Endothelial cell of hepatic sinusoid (primary cell): ENCODE measurements at regions not wholly inside any gene's neighbourhood (a gene's known extent, or its start where the extent isn't known, plus 50 kb on each side); places are given as distances from the start of the nearest gene placed in this dataset.

Experiments
- in situ Hi-C: cut with HindIII; loops from 2 replicates; pipeline ENCODE4 v1.10.0; 2017; ENCODE audit warnings: low sequenced_read_pairs

DNA sequence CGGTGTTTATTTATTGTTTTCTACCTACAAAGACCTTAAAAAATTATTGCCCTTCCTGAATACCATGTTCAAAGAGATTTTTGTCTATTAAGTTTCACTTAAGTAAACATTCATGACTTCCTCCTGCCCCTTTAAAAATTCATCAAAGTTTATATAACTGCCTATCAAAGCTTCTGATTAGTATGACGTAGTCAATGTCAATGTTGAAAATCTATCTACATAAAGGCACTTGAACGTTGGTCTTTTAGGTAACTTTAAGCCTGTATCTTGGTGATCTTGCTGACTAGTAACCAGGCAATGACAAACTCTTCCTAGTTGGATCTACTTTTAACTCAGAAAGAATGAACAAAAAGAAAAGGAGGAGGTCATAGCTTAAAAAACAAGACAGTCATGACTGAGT lies 97.2 kb downstream of the MAIP1 start:
- in situ Hi-C loops = no loop called here

DNA sequence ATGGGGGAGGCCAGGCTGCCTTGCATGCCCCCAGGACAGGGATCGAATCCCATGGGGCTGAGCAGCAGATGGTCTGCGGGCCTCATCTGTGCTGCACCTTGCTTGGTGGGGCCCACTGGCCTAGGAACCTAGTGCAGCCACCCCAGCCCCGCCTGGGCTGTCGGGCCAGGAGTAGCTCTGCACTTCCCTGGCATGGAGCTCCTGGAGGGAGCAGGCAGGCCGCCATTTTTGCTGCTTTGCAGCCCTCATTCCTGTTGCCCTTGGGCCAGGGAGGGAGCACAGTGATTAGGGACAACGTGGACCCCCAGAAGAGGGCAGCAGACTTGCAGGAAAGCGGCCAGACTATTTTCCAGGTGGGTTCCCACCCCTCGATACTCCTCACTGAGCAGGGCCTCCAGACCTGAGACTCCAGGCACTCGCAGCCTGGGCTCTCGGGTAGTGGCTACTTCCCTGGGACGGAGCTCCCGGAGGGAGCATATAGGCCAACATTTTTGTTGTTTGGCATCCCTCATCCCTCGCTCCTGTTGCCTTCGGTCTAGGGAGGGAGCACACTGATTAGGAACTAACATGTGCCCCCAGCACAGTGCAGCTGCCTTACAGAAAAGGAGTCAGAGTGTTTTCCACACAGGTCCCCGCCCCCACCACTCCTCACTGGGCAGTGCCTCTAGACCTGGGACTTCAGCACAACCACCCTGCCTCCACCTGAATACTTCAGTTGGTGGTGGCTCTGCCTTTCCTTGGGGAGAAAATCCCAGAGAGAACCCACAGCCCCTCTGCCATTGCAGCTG lies 99.5 kb downstream of the MAIP1 start:
- in situ Hi-C loops = no loop called here

DNA sequence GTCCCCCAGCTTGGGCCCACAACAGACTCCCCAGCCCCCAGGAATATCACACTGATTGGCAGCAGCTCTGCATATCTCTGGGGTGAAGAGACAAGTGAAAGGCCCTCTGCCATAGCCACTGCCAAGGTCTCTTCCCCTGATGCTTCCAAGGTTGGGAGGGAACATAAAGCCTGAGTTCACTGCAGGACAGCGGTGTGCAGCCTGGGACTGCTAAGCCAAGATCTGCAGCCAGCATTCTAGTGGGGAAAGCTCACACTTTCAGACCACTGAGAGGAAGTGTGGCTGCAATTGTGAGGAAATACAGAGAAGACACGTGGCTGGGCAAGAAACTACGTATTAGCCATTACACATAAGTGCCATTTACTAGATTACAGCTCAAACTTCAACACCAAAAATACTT lies 100.7 kb downstream of the MAIP1 start:
- in situ Hi-C loops = no loop called here

DNA sequence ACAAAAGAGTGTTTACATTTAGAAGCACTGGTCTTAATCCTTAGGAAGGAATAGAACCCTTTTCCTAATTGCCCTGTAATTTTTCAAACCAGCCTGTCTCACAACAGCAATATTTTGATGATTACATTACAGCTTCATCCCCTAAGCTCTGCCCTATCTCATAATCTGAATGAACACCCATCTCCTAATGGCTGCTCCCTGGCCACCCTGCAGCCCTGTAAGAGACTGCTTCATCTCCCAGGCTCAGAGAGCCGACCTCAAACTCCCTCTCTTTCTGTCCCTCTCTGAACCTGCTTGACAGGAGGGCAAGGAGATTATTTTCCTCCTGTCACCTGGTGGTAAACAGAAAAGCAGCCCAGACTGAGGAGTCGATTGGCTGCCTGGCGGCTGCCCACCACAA lies 107.8 kb downstream of the MAIP1 start:
- in situ Hi-C loops = no loop called here

DNA sequence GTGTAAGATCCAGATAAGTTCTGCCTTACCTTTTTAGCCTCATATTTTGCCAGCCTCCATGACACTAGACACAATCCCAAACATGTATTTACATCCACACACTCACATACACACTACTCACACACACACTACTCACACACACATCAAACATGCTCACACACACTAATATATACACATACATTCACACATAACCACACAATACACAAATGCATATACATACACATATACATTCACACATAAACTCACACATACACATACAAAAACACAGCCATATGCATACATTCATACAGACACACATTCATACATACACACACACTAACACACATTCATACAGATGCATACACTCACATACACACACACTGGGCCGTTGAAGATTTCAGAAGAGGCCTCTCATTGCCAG lies 109.5 kb downstream of the MAIP1 start:
- in situ Hi-C loops = no loop called here

DNA sequence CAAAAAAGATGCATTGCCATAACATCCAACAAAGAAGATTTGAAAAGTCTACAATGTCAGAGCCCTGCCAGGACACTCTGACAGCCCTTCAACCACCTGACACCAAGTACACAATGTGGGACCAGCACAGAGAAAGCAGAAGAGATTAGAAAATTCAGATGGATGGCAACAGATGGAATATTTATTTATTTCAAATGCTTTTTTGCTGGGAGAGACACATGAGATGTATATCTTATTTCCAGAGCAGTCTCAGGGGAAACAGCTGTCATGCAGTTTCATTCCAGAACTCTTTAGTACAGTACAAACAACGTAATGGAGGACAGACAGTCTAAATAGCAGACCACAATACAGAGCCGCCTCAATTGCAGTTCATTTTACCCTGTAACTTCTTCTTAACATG lies 110.1 kb downstream of the MAIP1 start:
- in situ Hi-C loops = no loop called here

DNA sequence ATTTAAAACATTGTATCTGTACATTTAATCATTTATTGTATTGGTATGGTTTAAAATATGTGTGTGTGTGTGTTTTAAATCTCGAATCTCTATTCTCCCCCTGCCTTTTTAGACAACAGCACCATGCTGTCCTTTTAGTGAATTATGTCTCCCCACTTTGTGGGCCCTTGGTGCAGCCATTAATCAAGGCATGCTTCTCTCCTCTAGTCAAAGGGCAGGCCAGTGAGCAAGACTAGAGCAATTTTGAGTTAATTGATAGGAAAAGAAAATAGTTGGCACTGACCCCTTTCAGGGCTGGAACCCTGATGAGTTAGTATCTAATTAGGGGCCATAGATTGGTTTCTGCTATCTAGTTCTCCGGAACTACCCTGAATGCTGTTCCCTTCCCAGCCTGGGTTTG lies 111.0 kb downstream of the MAIP1 start:
- in situ Hi-C loops = no loop called here

DNA sequence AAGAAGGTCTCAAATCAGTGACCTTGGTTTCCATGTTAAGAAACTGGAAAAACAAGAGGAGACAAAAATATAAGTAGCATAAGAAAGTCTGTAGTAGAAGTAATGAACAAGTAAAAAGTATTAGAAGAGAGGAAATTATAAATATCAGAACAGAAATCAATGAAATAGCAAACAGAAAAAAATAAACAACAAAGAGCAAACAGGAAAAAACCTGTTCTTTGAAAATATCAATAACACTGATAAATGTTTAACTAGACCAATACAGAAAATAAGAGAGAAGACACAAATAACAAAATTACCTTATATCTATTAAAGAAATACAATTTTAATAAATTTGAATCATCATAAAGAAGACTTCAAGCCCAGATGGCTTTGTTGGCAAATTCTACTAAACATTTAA lies 113.3 kb downstream of the MAIP1 start:
- in situ Hi-C loops = no loop called here

DNA sequence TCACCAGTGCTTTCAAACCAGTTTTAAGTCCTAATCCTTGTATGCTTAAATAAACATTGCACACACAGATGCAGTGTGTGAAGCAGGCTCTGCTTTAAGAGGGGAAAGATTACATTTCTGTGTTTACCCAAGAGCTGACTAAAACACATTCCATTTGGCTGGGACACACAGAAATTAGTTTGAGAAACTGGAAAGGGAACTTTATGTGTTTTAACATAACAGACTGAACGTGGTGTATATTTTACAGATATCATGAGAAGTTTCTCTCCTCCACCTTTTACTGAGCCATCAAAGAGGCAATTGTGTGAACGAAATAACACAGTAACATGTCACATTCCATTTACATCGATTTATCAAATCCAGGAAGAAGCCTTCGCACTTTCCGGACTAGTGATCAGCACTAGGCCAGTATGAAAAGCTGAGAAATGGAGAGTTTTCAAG lies 121.8 kb downstream of the MAIP1 start:
- in situ Hi-C loops = no loop called here

DNA sequence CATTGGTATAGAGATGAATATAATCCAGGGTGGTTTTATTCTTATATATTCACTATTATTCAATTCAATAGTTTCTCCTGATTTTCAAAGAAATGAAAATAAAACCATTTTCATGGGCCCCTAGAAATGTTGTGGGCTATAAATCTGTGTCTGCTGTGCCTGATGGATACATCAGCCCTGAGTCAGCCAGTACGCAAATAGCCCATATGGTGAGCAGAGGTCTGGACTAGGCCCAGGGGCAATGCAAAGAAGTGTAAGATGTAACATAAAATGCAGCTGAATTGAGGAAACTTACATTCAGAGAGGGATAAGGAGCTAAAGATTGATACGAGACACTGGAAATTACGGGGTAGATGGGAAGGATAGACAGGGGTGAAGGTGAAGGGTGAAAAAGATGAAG lies 122.5 kb downstream of the MAIP1 start:
- in situ Hi-C loops = no loop called here

DNA sequence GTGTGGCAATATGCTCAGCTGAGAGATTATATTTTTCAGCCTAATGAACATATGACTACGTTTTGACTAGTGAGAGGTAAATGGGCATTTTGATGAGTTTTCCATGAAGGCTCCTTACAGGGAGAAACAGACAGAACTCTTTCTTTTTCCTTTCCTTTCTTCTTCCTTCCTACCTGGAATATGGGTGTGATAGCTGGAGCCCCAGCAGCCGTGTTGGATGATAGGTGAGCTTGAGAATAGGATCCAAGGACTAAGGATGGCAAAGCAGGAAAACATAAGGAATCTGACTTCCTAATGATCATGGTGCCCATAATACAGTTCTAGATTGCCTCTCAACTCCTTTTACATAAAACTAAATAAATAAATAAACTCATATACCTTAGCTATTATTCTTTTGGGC lies 124.0 kb downstream of the MAIP1 start:
- in situ Hi-C loops = no loop called here

DNA sequence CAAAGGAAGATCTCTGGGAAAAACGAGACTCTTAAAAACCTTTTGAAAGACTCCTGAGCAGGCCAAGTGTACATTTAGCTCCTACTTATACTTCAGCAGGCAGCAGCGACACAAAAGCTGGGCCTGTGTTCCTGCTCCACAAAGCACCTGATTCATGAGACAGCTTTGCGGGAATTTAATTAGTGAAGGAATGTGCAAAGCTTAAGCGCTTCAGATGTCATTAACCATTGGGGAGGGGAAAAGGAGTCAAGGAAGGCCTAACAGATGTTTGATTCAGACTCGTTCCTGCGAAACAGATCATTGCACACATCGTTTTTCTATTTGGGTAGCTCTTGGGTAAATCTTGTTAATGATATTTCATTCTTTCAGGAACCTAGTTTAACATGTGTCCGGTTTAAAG lies 125.9 kb downstream of the MAIP1 start:
- in situ Hi-C loops = no loop called here

DNA sequence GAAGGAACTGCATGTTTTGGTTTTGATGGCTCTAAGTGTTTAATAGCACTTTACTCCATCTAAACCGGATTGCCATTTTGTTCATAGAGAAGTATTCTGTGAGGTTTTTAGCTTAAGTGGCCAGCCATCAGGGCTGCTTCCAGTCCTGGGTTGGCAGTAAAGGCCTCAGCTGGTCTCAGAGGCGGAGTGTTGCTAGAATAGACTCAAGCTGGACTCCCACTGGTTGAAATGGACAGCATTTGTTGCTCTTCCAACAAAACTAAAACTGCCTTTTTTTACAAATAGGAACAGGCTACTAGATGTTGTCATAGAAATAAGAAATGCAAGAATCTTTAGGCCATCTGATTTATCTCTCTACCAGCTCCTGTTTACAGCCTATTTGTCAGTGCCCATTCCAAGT lies 126.4 kb downstream of the MAIP1 start:
- in situ Hi-C loops = no loop called here

DNA sequence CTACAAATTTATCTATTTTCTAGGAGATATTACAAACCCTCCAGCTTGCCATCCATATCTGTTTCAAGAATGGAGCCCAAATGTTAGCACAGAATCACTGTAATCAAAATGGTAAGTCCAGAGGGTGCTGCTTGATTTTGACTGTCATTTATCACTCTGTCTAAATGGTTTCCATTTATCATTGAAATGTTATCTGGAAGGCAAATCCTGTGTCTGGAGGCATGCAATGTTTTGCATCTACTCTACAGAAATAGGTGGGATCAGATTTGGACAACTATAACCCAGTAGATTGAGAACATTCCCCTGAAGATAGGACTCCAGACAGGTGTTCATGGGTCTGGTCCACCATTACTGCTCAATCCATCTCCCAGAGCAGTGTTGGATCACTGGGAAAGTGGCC lies 128.7 kb downstream of the MAIP1 start:
- in situ Hi-C loops = no loop called here

DNA sequence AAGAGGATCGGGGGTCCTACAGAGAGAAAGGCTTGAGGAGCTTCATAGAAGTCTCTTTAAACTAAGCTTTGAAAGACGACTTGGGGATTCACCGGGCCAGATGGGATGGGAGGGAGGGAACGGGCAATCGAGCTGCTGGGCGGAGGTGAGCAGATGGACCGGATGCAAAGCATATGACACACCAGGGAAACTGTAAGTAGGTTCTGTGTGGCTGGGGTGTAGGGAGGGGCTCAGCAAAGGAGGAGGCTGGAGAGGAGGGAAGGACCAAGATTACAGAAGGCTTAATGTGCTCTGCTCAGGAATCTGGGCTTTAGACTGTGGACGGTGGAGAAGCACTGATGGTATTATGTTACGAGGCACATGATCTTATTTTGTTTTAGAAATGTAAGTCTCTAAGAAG lies 131.5 kb downstream of the MAIP1 start:
- in situ Hi-C loops = no loop called here

DNA sequence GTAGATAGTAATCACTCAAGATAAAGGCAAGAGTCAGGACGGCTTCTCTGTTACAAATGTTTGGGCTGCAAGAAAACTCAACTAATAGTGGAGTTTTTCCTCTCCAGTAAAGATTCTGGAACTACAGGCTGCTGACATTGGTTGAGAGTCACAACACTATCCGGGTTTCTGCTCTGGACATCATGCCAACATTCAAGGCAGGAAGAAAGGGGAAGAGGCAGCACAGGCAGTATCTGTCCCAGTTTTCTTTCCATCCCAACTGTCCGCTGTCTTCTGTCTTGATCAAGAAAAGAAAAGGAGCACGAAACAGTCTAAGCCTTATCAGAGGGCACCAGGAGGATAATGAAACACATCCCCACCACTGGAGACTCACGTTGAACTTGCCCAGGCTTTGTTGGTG lies 132.1 kb downstream of the MAIP1 start:
- in situ Hi-C loops = no loop called here

DNA sequence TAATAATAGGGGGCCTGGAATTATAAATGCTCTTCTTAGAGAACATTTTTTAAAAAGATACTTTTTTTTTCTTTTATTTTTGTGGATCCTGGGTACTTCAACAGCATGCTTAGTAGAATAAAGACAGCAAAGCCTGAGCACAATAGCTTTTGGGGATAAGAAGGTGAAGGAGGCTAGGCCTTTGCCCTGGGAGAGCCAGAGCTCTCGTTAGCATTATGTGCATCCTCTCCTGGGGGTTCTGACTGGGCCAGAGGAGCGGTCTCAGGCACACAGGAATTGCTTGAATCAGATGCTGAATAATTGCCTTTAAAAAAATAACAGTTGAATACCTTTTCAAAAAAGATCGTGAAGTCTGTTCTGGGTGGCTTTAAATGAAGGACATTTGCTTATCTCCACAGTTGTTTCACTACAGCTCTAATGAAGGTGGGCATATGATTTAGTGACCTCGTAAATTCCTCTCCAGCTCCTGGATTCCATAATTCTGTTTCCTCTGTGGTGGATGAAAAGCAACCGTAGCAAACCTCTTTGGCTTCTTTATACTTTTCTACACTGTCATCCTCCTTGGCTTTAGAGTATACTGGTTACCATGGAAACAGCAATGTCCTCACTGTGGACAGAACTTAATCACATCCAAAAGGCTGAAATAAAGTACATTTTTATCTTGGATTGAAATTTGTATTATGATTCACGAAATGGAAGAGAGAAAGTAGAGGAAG lies 133.8 kb downstream of the MAIP1 start:
- in situ Hi-C loops = no loop called here

DNA sequence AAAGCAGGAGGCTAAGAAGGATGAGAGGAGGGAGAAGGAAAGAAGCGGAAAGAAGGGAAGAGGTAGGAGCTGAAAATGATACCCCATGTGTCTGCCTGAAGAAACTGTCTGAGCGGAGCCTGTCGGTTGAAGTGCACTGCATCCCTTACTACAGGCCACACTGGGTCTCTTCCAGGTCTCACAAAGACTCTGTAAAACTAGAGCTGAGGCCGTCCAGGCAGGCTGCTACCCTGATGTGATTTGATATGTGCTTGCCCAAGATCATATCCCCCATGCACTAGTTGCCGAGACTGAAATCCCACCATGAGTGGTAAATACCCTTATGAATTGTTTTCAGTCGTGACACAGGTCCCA lies 134.4 kb downstream of the MAIP1 start:
- in situ Hi-C loops = no loop called here

DNA sequence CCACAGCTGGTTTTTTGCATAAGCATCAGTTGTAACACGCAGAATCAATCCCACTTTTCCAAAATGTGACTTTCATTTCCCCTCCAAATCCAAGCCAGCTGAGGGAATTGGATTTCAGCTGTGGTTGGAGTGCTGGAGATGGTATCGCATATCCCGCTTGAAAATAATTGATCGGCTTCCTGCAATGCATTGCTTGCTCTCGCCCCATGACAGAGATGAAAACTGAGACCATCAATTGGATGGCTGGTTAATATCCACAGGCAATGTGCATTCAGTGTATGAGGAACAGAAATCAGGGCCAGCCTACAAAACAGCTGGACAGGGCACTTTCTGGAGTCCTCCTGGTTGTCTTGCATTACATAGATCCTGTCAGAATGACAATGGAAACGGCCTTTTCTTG lies 135.3 kb downstream of the MAIP1 start:
- in situ Hi-C loops = no loop called here

DNA sequence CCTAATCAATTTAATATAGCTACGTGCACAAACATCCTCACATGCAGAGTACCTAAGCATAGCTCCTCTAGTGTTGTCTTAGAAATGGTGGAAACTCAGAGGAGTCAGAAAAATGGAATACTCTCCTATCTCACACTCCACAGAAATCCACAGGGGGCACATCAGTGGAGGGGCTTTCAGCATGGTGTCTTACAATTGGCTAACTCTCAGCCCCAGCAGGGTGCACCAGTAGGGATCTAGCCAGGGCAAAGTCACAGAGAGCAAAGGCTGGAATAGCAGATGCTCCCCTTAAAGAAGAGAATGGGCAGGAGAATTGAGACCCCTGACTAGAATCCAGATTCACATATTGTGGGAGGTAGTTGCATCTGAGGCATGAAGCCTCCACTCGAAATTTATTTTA lies 135.7 kb downstream of the MAIP1 start:
- in situ Hi-C loops = no loop called here

DNA sequence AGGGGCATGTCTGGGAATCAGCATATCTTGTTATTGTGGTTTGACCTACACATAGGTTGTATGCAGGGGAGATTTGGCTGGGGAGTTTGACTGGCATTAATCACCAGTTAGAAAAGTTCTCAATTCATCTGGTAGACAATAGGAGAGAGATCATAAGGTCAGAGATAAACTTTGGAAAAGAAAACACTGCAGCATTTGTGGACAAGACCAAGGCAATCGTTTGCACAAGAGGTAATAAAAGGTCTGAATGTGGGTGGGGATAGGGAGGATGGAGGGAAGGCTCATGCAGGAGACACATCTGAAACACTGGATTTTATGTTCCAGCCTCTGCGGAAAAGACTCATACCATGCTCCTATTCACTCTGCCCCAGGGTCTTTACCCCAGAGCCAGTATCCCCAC lies 136.9 kb downstream of the MAIP1 start:
- in situ Hi-C loops = no loop called here

DNA sequence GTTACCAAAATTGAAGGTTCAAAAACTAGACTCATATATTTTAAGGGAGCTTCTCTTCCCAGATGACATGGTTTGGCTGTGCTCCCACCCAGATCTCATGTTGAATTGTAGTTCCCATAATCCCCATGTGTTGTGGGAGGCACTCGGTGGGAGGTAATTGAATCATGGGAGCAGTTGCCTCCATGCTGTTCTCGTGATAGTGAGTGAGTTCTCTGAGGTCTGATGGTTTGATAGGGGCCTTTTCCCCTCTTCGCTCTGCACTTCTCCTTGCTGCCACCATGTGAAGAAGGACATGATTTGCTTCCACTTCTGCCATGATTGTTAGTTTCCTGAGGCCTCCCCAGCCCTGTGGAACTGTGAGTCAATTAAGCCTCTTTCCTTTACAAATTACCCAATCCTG lies 140.1 kb downstream of the MAIP1 start:
- in situ Hi-C loops = no loop called here

DNA sequence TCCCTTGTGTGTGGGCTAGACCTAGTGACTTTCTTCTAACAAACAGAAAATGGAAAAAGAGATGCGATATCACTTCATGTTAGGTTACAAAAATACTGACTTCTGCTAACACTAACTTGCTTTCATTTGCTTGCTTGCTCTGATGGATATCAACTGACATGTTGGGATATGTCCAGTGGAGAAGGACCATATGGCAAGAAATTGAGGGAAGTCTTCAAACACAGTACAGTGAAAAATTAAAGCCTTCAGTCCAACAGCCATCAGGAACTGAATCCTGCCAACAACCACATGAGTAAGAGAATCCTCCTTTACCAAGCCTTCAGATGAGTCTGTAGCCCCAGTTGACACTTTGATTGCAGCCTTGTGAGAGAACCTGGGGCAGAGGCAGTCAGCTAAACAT lies 143.9 kb downstream of the MAIP1 start:
- in situ Hi-C loops = no loop called here
